ENCODE measurements at regions not wholly inside any gene's neighbourhood (a gene's known extent, or its start where the extent isn't known, plus 50 kb on each side); places are given as distances from the start of the nearest gene placed in this dataset.

- TF ChIP-seq CTCF (IDR thresholded peaks at IDR 0.05), result no peak
- TF ChIP-seq EP300 (IDR thresholded peaks at IDR 0.05), result no peak
- TF ChIP-seq POLR2A (IDR thresholded peaks at IDR 0.05), result no peak
These were observed 387.9 kb downstream of the DEPDC1B start for GRCh38 chr5:60312098-60312497.
